ENCODE measurements at regions not wholly inside any gene's neighbourhood (a gene's known extent, or its start where the extent isn't known, plus 50 kb on each side); places are given as distances from the start of the nearest gene placed in this dataset.
"Not testable (repeated sequence)": the region's sequence is repeated elsewhere in the genome, so short reads cannot be mapped to it uniquely, and the experiment has no call there.

DNA sequence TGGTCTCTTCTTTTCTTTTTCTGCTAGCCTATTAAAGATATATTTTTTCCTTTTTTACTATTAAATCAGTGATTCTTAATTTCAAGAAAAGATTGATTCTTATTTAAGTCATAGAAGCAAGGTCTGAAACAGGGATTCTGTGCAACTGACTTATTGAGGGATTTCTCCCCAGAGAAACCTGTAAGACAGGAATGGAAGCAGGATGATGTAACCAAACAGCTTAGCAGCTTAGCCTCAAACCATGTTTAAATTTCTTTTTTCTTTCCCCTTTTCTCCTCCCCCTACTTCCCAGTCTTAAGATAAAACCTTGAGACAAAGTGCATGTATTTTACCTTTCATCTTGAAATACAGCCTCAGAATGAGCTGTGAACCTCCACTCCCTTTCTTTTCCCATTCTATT lies 322.8 kb downstream of the NEK10 start:
- TF ChIP-seq POLR2A (IDR thresholded peaks at IDR 0.05) = no peak

DNA sequence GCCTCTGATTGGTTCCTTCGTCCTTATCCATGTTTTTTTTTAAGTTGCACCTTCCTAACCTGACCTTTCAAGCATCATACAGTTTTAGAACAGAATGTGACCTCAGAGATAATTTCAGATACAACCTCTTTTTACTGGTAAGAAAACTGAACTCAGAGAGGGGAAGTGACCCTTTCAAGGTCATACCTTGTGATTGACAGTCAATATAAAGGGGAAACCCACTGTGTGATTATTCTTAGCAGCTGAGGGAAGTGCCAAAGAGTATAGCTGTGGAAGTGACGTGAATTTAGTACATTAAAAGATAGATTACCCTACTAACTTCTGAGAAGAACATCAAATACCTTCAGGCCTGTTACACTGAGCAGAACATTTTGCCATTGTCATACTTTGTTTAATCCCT lies 319.4 kb downstream of the NEK10 start:
- Histone ChIP-seq H3K36me3 (no peaks in the 10 kb centered on the region), H3K27me3 (no peaks in the 10 kb centered on the region), H3K4me1 (no peaks in the 10 kb centered on the region), H3K9me3 (no peaks in the 10 kb centered on the region), H3K4me3 (no peak overlapping the region), H3K27ac (no peak overlapping the region)
- 6% methylated on average over 2 of the region's 2 CpGs for WGBS (ENCODE audit: insufficient coverage, low coverage, low lambda C conversion rate, missing lambda C conversion rate)
- DNase-seq = no peak
- ATAC-seq = no peak
- TF ChIP-seq CTCF (IDR thresholded peaks at IDR 0.05) (no peak), POLR2A (IDR thresholded peaks at IDR 0.05) (no peak)
- intact Hi-C loops (cut with DNase I) = no loop called here

More for the DNA sequence above, 322.8 kb downstream of the NEK10 start:
- intact Hi-C loops (cut with DNase I) = no loop called here
- Histone ChIP-seq H3K27ac (no peak overlapping the region), H3K4me3 (no peak overlapping the region), H3K27me3 (no peaks in the 10 kb centered on the region), H3K36me3 (no peaks in the 10 kb centered on the region), H3K4me1 (no peaks in the 10 kb centered on the region), H3K9me3 (no peaks in the 10 kb centered on the region)
- no peak for ATAC-seq
- DNase-seq = no peak

GRCh38 chr3:27051527-27051926 lies 317.7 kb downstream of the NEK10 start:
- intact Hi-C loops (cut with DNase I); H3K27me3 ChIP-seq; ATAC-seq; DNase-seq; H3K4me1 ChIP-seq; H3K9me3 ChIP-seq; H3K4me3 ChIP-seq; H3K27ac ChIP-seq; H3K36me3 ChIP-seq: not testable (repeated sequence)
- WGBS (ENCODE audit: insufficient coverage, low coverage, low lambda C conversion rate, missing lambda C conversion rate) = 46% methylated on average over 3 of the region's 3 CpGs

GRCh38 chr3:27056326-27056725 lies 312.9 kb downstream of the NEK10 start:
- Histone ChIP-seq H3K4me3 (no peak overlapping the region), H3K4me1 (no peaks in the 10 kb centered on the region), H3K27ac (no peak overlapping the region), H3K9me3 (no peaks in the 10 kb centered on the region), H3K27me3 (no peaks in the 10 kb centered on the region), H3K36me3 (no peaks in the 10 kb centered on the region)
- no peak for TF ChIP-seq CTCF (IDR thresholded peaks at IDR 0.05)
- no peak for TF ChIP-seq POLR2A (IDR thresholded peaks at IDR 0.05)
- 61% methylated on average over 2 of the region's 2 CpGs for WGBS (ENCODE audit: insufficient coverage, low coverage, low lambda C conversion rate, missing lambda C conversion rate)
- no peak for ATAC-seq
- intact Hi-C loops (cut with DNase I) = no loop called here
- DNase-seq = no peak

DNA sequence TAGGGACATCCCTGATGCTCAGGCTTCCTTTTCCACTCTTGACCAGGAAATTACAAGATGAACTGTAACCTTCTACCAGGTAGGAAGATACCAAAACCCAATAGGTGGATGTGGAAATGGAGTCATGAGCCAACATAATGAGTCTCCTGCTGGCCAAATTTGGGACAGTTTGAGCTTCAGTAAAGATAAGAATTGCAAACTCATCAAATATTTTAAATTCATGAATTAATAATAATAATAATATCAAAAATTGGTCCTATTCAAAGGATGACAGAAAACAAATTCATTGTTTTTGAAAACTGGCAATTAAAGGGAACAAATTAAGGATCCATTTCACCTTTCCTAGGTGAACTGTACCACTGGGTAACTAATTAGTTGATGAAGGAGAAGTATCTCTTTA lies 309.7 kb downstream of the NEK10 start:
- intact Hi-C loops (cut with DNase I) = no loop called here
- no peaks in the 10 kb centered on the region for H3K9me3 ChIP-seq
- DNase-seq (no peak), ATAC-seq (no peak)
- no peaks in the 10 kb centered on the region for H3K4me1 ChIP-seq
- H3K4me3 ChIP-seq = no peak overlapping the region
- H3K27me3 ChIP-seq = no peaks in the 10 kb centered on the region
- no peak overlapping the region for H3K27ac ChIP-seq
- TF ChIP-seq CTCF (IDR thresholded peaks at IDR 0.05) = no peak
- no peak for TF ChIP-seq POLR2A (IDR thresholded peaks at IDR 0.05)
- no peaks in the 10 kb centered on the region for H3K36me3 ChIP-seq
